OCI-LY1 (cell line): ENCODE measurements at regions not wholly inside any gene's neighbourhood (a gene's known extent, or its start where the extent isn't known, plus 50 kb on each side); places are given as distances from the start of the nearest gene placed in this dataset.
"Not testable (repeated sequence)": the region's sequence is repeated elsewhere in the genome, so short reads cannot be mapped to it uniquely, and the experiment has no call there.

ENCODE experiments used
- H2AFZ ChIP-seq: fragments of 200-600 bp; sonication (generic), shearing (Covaris generic); 2 replicates; pipeline ENCODE4 v1.6.0; 2014; ENCODE audit warnings: antibody characterized with exemption, mild to moderate bottlenecking, low read length
- H3F3A ChIP-seq: fragments of 200-600 bp; sonication (generic), shearing (Covaris generic); 2 replicates; pipeline ENCODE4 v1.6.0; 2014; ENCODE audit warnings: mild to moderate bottlenecking, antibody characterized with exemption, low read length, moderate library complexity; ENCODE audit not compliant: insufficient read depth
- H3K27ac ChIP-seq: fragments of 200-600 bp; sonication (generic); 2 replicates; pipeline ENCODE4 v1.5.1; 2014; ENCODE audit warnings: low read length, mixed run types, mild to moderate bottlenecking, low read depth; ENCODE audit not compliant: poor library complexity, severe bottlenecking
- H3K27me3 ChIP-seq: fragments of 200-600 bp; sonication (generic); 2 replicates; pipeline ENCODE4 v1.6.0; 2014; ENCODE audit warnings: antibody characterized with exemption, mild to moderate bottlenecking, low read length, moderate library complexity; ENCODE audit not compliant: insufficient read depth
- H3K36me3 ChIP-seq: fragments of 200-600 bp; sonication (generic); 2 replicates; pipeline ENCODE4 v1.6.1; 2014; ENCODE audit warnings: mild to moderate bottlenecking, antibody characterized with exemption, low read length, moderate library complexity, mixed read lengths; ENCODE audit not compliant: insufficient read depth
- H3K4me1 ChIP-seq: fragments of 200-600 bp; sonication (generic); 2 replicates; pipeline ENCODE4 v1.5.1; 2014; ENCODE audit warnings: mild to moderate bottlenecking, low read length, moderate library complexity; ENCODE audit not compliant: insufficient read depth, severe bottlenecking
- H3K4me2 ChIP-seq: fragments of 200-600 bp; sonication (generic), shearing (Covaris generic); 2 replicates; pipeline ENCODE4 v1.6.1; 2014; ENCODE audit warnings: low read length
- H3K4me3 ChIP-seq: fragments of 200-600 bp; sonication (generic); 2 replicates; pipeline ENCODE4 v1.5.1; 2014; ENCODE audit warnings: low read length, low read depth, mild to moderate bottlenecking, mixed read lengths; ENCODE audit not compliant: poor library complexity, severe bottlenecking
- H3K79me2 ChIP-seq: fragments of 200-600 bp; shearing (Covaris generic); 2 replicates; pipeline ENCODE4 v1.6.1; 2016; ENCODE audit warnings: mixed run types, low read length, mixed read lengths; ENCODE audit not compliant: insufficient read depth
- H3K9ac ChIP-seq: fragments of 200-600 bp; sonication (generic), shearing (Covaris generic); 2 replicates; pipeline ENCODE4 v1.6.1; 2014; ENCODE audit warnings: mild to moderate bottlenecking, low read length, mixed read lengths
- H3K9me2 ChIP-seq: fragments of 200-600 bp; sonication (generic), shearing (Covaris generic); 2 replicates; pipeline ENCODE4 v1.6.1; 2014; ENCODE audit warnings: low read depth, mild to moderate bottlenecking, low read length, mixed read lengths
- H3K9me3 ChIP-seq: fragments of 200-600 bp; shearing (Covaris generic); 2 replicates; pipeline ENCODE4 v1.6.1; 2014; ENCODE audit warnings: low read length, mixed read lengths
- H4K20me1 ChIP-seq: fragments of 200-600 bp; sonication (generic), shearing (Covaris generic); 2 replicates; pipeline ENCODE4 v1.6.0; 2016; ENCODE audit warnings: mild to moderate bottlenecking, low read length; ENCODE audit not compliant: insufficient read depth
- EZH2 ChIP-seq: fragments of 200-600 bp; sonication (generic), shearing (Covaris generic); IDR thresholded peaks from 2 replicates; pipeline ENCODE4 v1.8.0; 2017; ENCODE audit warnings: borderline replicate concordance, mixed run types, mild to moderate bottlenecking, antibody characterized with exemption, low read length, moderate library complexity, mixed read lengths
- TF ChIP-seq, protein P1 (sequence below): fragments of 200-600 bp; sonication (generic), shearing (Covaris generic); IDR thresholded peaks from 2 replicates; pipeline ENCODE4 v1.5.1; 2017; ENCODE audit warnings: mild to moderate bottlenecking, antibody characterized with exemption, low read length, moderate library complexity, mixed read lengths

DNA sequence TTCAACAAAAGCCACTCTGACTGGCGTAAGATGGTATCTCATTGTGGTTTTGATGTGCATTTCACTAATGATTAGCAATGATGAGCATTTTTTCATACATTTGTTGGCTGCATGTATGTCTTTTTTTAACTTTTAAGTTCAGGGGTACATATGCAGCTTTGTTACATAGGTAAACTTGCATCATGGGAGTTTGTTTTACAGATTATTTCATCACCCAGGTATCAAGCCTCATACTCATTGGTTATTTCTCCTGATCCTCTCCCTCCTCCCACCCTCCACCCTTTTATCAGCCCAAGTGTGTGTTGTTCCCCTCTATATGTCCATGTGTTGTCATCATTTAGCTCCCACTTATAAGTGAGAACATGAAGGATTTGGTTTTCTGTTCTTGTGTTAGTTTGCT is 154.1 kb upstream of the POGK start:
- Histone ChIP-seq H3K27ac (no peak overlapping the region), H3K36me3 (no peaks in the 10 kb centered on the region), H3F3A (no peaks in the 10 kb centered on the region), H3K4me2 (no peak overlapping the region), H3K27me3 (no peaks in the 10 kb centered on the region), H3K4me1 (no peaks in the 10 kb centered on the region), H3K79me2 (no peaks in the 10 kb centered on the region), H3K9me3 (no peaks in the 10 kb centered on the region), H2AFZ (no peak overlapping the region), H4K20me1 (no peaks in the 10 kb centered on the region), H3K9ac (no peak overlapping the region), H3K9me2 (no peaks in the 10 kb centered on the region), H3K4me3 (no peak overlapping the region)
- TF ChIP-seq, protein P1, sequence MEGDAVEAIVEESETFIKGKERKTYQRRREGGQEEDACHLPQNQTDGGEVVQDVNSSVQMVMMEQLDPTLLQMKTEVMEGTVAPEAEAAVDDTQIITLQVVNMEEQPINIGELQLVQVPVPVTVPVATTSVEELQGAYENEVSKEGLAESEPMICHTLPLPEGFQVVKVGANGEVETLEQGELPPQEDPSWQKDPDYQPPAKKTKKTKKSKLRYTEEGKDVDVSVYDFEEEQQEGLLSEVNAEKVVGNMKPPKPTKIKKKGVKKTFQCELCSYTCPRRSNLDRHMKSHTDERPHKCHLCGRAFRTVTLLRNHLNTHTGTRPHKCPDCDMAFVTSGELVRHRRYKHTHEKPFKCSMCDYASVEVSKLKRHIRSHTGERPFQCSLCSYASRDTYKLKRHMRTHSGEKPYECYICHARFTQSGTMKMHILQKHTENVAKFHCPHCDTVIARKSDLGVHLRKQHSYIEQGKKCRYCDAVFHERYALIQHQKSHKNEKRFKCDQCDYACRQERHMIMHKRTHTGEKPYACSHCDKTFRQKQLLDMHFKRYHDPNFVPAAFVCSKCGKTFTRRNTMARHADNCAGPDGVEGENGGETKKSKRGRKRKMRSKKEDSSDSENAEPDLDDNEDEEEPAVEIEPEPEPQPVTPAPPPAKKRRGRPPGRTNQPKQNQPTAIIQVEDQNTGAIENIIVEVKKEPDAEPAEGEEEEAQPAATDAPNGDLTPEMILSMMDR = no peak
- TF ChIP-seq EZH2 = no peak

- H3K27me3 ChIP-seq, H3K79me2 ChIP-seq, H2AFZ ChIP-seq, H3K9ac ChIP-seq, H3K27ac ChIP-seq, H3K36me3 ChIP-seq, H3K4me3 ChIP-seq, H3K9me3 ChIP-seq, H4K20me1 ChIP-seq, H3K9me2 ChIP-seq, H3F3A ChIP-seq, H3K4me2 ChIP-seq, H3K4me1 ChIP-seq: not testable (repeated sequence)
Observed at GRCh38 chr1:166685891-166686290, 153.4 kb upstream of the POGK start.

- H3K9me2 ChIP-seq, H3K9me3 ChIP-seq, H3K4me1 ChIP-seq, H3K27me3 ChIP-seq, H3K4me2 ChIP-seq, H3K36me3 ChIP-seq, H3K79me2 ChIP-seq, H3K27ac ChIP-seq, H2AFZ ChIP-seq, H4K20me1 ChIP-seq, H3K4me3 ChIP-seq, H3F3A ChIP-seq, H3K9ac ChIP-seq: not testable (repeated sequence)
Observed at GRCh38 chr1:166690596-166690995, 148.7 kb upstream of the POGK start.

DNA sequence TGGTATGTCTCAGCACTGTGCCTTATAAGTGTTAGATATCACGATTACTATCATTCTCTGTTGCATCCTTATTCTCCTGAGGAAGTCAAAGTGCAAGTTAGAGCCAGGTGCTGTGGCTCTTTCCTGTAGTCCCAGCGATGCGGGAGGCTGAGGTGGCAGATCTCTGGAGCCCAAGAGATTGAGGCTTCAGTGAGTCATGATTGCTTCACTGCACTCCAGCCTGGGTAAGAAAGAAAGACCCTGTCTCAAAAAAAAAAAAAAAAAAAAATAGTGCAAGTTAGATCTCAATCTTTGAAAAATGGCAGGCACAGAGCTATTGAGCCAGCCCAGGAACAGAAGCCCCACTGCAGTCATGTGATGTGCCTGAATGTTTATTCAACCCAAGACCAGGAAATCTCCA is 147.8 kb upstream of the POGK start:
- Histone ChIP-seq H3K9ac (no peak overlapping the region), H3K9me3 (no peaks in the 10 kb centered on the region), H3K4me1 (no peaks in the 10 kb centered on the region), H4K20me1 (no peaks in the 10 kb centered on the region), H3K4me3 (no peak overlapping the region), H3K4me2 (no peak overlapping the region), H3K79me2 (no peaks in the 10 kb centered on the region), H3K9me2 (no peaks in the 10 kb centered on the region), H3K36me3 (no peaks in the 10 kb centered on the region), H3F3A (no peaks in the 10 kb centered on the region), H3K27ac (no peak overlapping the region), H3K27me3 (no peaks in the 10 kb centered on the region), H2AFZ (no peak overlapping the region)
- TF ChIP-seq, protein P1 = no peak
- no peak for TF ChIP-seq EZH2
